ENCODE measurements at regions not wholly inside any gene's neighbourhood (a gene's known extent, or its start where the extent isn't known, plus 50 kb on each side); places are given as distances from the start of the nearest gene placed in this dataset.

GRCh38 chr16:54211203-54211602, 75.4 kb downstream of the IRX3 start:
- intact Hi-C loops (cut with DNase I; ENCODE audit: low total_unique reads): no loop called here
- no peak for DNase-seq
- no peaks in the 10 kb centered on the region for H3K36me3 ChIP-seq (ENCODE audit: low read depth, missing control alignments)
- no peak overlapping the region for H3K27ac ChIP-seq
- peaks cover 6% of the 10 kb centered on the region for H3K4me1 ChIP-seq
- no peak overlapping the region for H3K4me3 ChIP-seq
- H3K9me3 ChIP-seq: no peaks in the 10 kb centered on the region
- no peaks in the 10 kb centered on the region for H3K27me3 ChIP-seq
- 92 to 99% methylated on average over 5 of the region's 5 CpGs for WGBS, 2 donors
- TF ChIP-seq CTCF (IDR thresholded peaks at IDR 0.05): no peak
- TF ChIP-seq POLR2A (IDR thresholded peaks at IDR 0.05): no peak

- intact Hi-C loops (cut with DNase I; ENCODE audit: low total_unique reads): no loop called here
- 84 to 86% methylated on average over 16 of the region's 16 CpGs for WGBS, 2 donors
- Histone ChIP-seq H3K36me3 (ENCODE audit: low read depth, missing control alignments) (no peaks in the 10 kb centered on the region), H3K9me3 (no peaks in the 10 kb centered on the region), H3K4me1 (peaks cover 6% of the 10 kb centered on the region), H3K27ac (no peak overlapping the region), H3K27me3 (no peaks in the 10 kb centered on the region), H3K4me3 (no peak overlapping the region)
- DNase-seq: no peak
- TF ChIP-seq CTCF (IDR thresholded peaks at IDR 0.05) (no peak), POLR2A (IDR thresholded peaks at IDR 0.05) (no peak)
Measured at GRCh38 chr16:54210452-54211125, 76.0 kb downstream of the IRX3 start.

GRCh38 chr16:54208237-54208636, 78.3 kb downstream of the IRX3 start:
- Histone ChIP-seq H3K4me1 (peaks cover 6% of the 10 kb centered on the region), H3K4me3 (no peak overlapping the region), H3K9me3 (no peaks in the 10 kb centered on the region), H3K27me3 (no peaks in the 10 kb centered on the region), H3K36me3 (ENCODE audit: low read depth, missing control alignments) (no peaks in the 10 kb centered on the region), H3K27ac (no peak overlapping the region)
- no peak for DNase-seq
- intact Hi-C loops (cut with DNase I; ENCODE audit: low total_unique reads): no loop called here
- 32 to 36% methylated on average over 5 of the region's 5 CpGs for WGBS, 2 donors
- no peak for TF ChIP-seq CTCF (IDR thresholded peaks at IDR 0.05)
- TF ChIP-seq POLR2A (IDR thresholded peaks at IDR 0.05): no peak

GRCh38 chr16:54207837-54208236, 78.8 kb downstream of the IRX3 start:
- Histone ChIP-seq H3K27ac (no peak overlapping the region), H3K4me3 (no peak overlapping the region), H3K4me1 (peaks cover 6% of the 10 kb centered on the region), H3K27me3 (no peaks in the 10 kb centered on the region), H3K9me3 (no peaks in the 10 kb centered on the region), H3K36me3 (ENCODE audit: low read depth, missing control alignments) (no peaks in the 10 kb centered on the region)
- WGBS, 2 donors: 61 to 69% methylated on average over 15 of the region's 15 CpGs
- intact Hi-C loops (cut with DNase I; ENCODE audit: low total_unique reads): no loop called here
- TF ChIP-seq POLR2A (IDR thresholded peaks at IDR 0.05): no peak
- no peak for TF ChIP-seq CTCF (IDR thresholded peaks at IDR 0.05)
- DNase-seq: no peak

- intact Hi-C loops (cut with DNase I; ENCODE audit: low total_unique reads): no loop called here
- Histone ChIP-seq H3K36me3 (ENCODE audit: low read depth, missing control alignments) (no peaks in the 10 kb centered on the region), H3K4me1 (peaks cover 6% of the 10 kb centered on the region), H3K27me3 (no peaks in the 10 kb centered on the region), H3K27ac (no peak overlapping the region), H3K9me3 (no peaks in the 10 kb centered on the region), H3K4me3 (no peak overlapping the region)
- 89 to 91% methylated on average over 6 to 7 of the region's 7 CpGs for WGBS, 2 donors
- DNase-seq: no peak
- TF ChIP-seq POLR2A (IDR thresholded peaks at IDR 0.05) (no peak), CTCF (IDR thresholded peaks at IDR 0.05) (no peak)
Measured at GRCh38 chr16:54204756-54205155, 81.8 kb downstream of the IRX3 start.
